ENCODE measurements at regions not wholly inside any gene's neighbourhood (a gene's known extent, or its start where the extent isn't known, plus 50 kb on each side); places are given as distances from the start of the nearest gene placed in this dataset.

DNA sequence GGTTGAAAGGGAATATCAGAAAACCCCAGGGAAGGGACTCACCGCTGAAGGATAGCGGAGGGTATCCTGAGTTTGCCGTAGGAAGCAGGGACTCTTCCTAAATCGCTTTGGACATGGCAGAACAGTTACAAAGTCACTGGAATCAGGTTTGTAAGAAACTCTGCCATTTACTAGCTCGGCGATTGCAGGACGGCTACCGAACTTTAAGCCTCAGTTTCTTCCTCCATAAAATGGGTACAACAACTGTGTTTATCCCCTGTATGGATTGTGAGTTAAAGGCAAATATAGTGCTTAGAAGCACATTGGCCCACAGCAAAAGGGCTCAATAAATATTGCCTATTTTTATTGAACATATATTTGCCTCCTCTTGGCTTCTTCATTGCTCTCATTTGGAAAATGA lies 90.6 kb downstream of the MAF start:
- no peaks in the 10 kb centered on the region for H3K36me3 ChIP-seq
- ATAC-seq (ENCODE audit: low FRiP score in 2 of 2): no peak
- TF ChIP-seq POLR2AphosphoS5 (IDR thresholded peaks at IDR 0.05): no peak
- H3K4me1 ChIP-seq: peaks cover 11 to 20% (median 18%) of the 10 kb centered on the region in 4 donors
- DNase-seq: no peak
- 94 to 96% methylated on average over 8 of the region's 8 CpGs for WGBS, 2 donors
- no peak overlapping the region for H3K4me3 ChIP-seq
- no peaks in the 10 kb centered on the region for H3K9me3 ChIP-seq
- H3K27ac ChIP-seq: peak overlapping the region in 1 of 4 donors; percentile 34
- no peaks in the 10 kb centered on the region for H3K27me3 ChIP-seq

DNA sequence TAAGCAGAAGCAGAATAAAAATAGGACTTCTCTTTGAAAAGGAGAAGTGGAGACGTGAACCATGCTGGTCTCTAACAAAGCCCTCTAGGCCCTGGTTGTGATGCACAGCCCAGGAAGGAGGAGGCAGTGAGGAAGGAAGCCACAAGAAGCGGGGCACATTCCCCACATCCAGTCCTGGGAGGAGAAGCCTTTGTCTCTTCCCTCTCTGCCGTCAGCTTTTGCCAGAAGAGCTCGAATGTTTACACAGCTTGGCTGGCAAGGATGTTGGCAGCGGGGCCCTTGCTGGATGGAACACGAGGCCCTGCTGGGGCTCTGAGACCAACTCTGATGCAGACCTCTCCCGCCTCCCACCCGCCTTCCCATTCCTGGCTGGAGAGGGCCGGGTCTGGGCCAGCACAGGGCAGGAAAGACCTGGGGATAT lies 91.3 kb downstream of the MAF start:
- DNase-seq: peak in 1 of 2 donors; percentile 32
- Histone ChIP-seq H3K27ac (peak overlapping the region in 2 of 4 donors; percentile 14 to 34), H3K36me3 (no peaks in the 10 kb centered on the region), H3K4me1 (peaks cover 11 to 20% (median 18%) of the 10 kb centered on the region in 4 donors), H3K4me3 (no peak overlapping the region), H3K27me3 (no peaks in the 10 kb centered on the region), H3K9me3 (no peaks in the 10 kb centered on the region)
- TF ChIP-seq POLR2AphosphoS5 (IDR thresholded peaks at IDR 0.05) (peak in 1 of 2 donors; percentile 28), CTCF (IDR thresholded peaks at IDR 0.05) (no peak), POLR2A (IDR thresholded peaks at IDR 0.05) (no peak)
- 28 to 49% methylated on average over 5 to 8 of the region's 9 CpGs for WGBS, 2 donors
- ATAC-seq (ENCODE audit: low FRiP score in 2 of 2): peak; percentile 24 to 75

DNA sequence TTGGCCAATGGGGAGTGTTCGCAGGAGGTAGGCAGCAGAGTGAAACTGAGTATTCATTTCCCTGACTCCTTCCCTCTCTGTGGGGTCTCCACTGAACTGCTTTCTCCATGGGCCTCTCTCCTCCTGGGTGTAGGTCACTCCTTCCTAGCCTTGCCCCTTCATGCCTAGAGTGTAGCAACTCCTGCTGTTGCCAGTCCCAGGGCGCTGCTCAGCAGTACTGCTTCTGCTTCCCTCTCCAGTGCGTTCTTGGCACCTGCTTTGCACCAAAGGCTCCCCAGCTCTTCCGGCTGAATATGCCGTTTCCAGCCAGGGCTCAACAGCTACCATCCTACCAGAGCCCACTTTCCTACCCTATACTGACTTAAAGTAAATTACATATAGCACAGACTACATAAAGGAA lies 92.2 kb downstream of the MAF start:
- Histone ChIP-seq H3K27ac (no peak overlapping the region), H3K4me3 (no peak overlapping the region), H3K4me1 (peaks cover 11 to 20% (median 18%) of the 10 kb centered on the region in 4 donors), H3K36me3 (no peaks in the 10 kb centered on the region), H3K27me3 (no peaks in the 10 kb centered on the region), H3K9me3 (no peaks in the 10 kb centered on the region)
- ATAC-seq (ENCODE audit: low FRiP score in 2 of 2) (peak in 1 of 2 donors; percentile 51), DNase-seq (no peak)
- TF ChIP-seq POLR2A (IDR thresholded peaks at IDR 0.05) (no peak), POLR2AphosphoS5 (IDR thresholded peaks at IDR 0.05) (no peak), EP300 (IDR thresholded peaks at IDR 0.05) (no peak), CTCF (IDR thresholded peaks at IDR 0.05) (no peak)
- WGBS, 2 donors: 82 to 83% methylated on average over 5 of the region's 5 CpGs

- DNase-seq (no peak), ATAC-seq (ENCODE audit: low FRiP score in 2 of 2) (peak in 1 of 2 donors; percentile 47)
- Histone ChIP-seq H3K9me3 (no peaks in the 10 kb centered on the region), H3K27ac (peak overlapping the region in 2 of 4 donors; percentile 12 to 67), H3K4me1 (peaks cover 11 to 20% (median 18%) of the 10 kb centered on the region in 4 donors), H3K4me3 (no peak overlapping the region), H3K27me3 (no peaks in the 10 kb centered on the region), H3K36me3 (no peaks in the 10 kb centered on the region)
- no peak for TF ChIP-seq EP300 (IDR thresholded peaks at IDR 0.05)
- TF ChIP-seq POLR2AphosphoS5 (IDR thresholded peaks at IDR 0.05): no peak
- TF ChIP-seq CTCF (IDR thresholded peaks at IDR 0.05): no peak
- TF ChIP-seq POLR2A (IDR thresholded peaks at IDR 0.05): no peak
- 64 to 71% methylated on average over 9 of the region's 9 CpGs for WGBS, 2 donors
These were observed 95.2 kb downstream of the MAF start for GRCh38 chr16:79505344-79505743.

DNA sequence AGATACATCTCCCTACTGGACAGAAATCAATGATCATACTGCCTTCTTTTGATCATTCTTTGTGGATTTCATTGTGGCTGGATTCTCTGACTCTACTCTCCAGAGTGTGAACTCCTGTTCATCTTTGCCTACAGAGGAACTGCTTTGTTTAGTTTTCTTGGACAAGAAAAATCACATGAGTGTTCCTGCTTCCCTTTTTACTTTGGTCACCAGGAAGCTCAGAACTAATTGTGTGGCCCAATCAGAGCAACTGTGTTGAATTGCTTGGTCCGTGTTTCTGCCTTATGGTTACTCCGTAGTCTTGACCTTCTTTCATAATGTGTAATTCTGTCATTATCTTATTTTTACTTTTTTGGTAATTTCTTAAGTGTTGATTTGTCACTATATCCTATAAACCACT lies 97.0 kb downstream of the MAF start:
- no peak overlapping the region for H3K4me3 ChIP-seq
- no peak overlapping the region for H3K27ac ChIP-seq
- ATAC-seq (ENCODE audit: low FRiP score in 2 of 2) (no peak), DNase-seq (no peak)
- H3K9me3 ChIP-seq: no peaks in the 10 kb centered on the region
- WGBS, 2 donors: 71 to 84% methylated on average over 2 of the region's 2 CpGs
- H3K36me3 ChIP-seq: no peaks in the 10 kb centered on the region
- TF ChIP-seq POLR2AphosphoS5 (IDR thresholded peaks at IDR 0.05) (no peak), CTCF (IDR thresholded peaks at IDR 0.05) (no peak), POLR2A (IDR thresholded peaks at IDR 0.05) (no peak)
- peaks cover 0 to 8% (median 8%) of the 10 kb centered on the region in 4 donors for H3K4me1 ChIP-seq
- H3K27me3 ChIP-seq: no peaks in the 10 kb centered on the region

Measured in upper lobe of left lung (tissue), 6 donors.